Panc1 (cell line): ENCODE measurements at regions not wholly inside any gene's neighbourhood (a gene's known extent, or its start where the extent isn't known, plus 50 kb on each side); places are given as distances from the start of the nearest gene placed in this dataset.

Experiments used
- ATAC-seq: fragments of 200-7000 bp; cut with Tn5 transposase; 2 replicates; pipeline ENCODE4 v1.9.1; 2020; ENCODE audit warnings: mild to moderate bottlenecking, moderate library complexity
- BruUV-seq: library from RNA; stranded (reverse); fragments of 400-500 nt; replicated peaks from 2 replicates; lab custom pipeline; 2021; lab: Mats Ljungman, UMichigan
- CTCF ChIA-PET: fragments of 300-600 bp; sonication (Branson Sonifier 250); formaldehyde crosslinking; loops from one replicate; lab custom pipeline; 2022; ENCODE audit warnings: antibody characterized with exemption; lab: Charles Lee
- POLR2A ChIA-PET: fragments of 300-600 bp; sonication (Branson Sonifier 250); formaldehyde crosslinking; loops from one replicate; lab custom pipeline; 2022; ENCODE audit warnings: antibody characterized with exemption; lab: Charles Lee
- DNase-seq: peaks from one replicate; pipeline ENCODE4 v3.0.0-alpha.2; 2010; ENCODE audit warnings: low read depth, low spot score
- H3K27ac ChIP-seq: 2 replicates; pipeline ENCODE4 v1.5.1; 2011; ENCODE audit warnings: mild to moderate bottlenecking, low read length, inconsistent platforms
- H3K27me3 ChIP-seq: fragments of 200-500 bp; sonication (Bioruptor generic); 2 replicates; pipeline ENCODE4 v1.6.0; 2014; ENCODE audit warnings: low read length, inconsistent platforms; ENCODE audit not compliant: control insufficient read depth, insufficient read depth
- H3K36me3 ChIP-seq: fragments of 200-500 bp; sonication (Bioruptor generic); 2 replicates; pipeline ENCODE4 v1.5.1; 2014; ENCODE audit warnings: inconsistent platforms, mild to moderate bottlenecking, low read length, moderate library complexity; ENCODE audit not compliant: control insufficient read depth, insufficient read depth
- H3K4me1 ChIP-seq: 2 replicates; pipeline ENCODE4 v1.5.1; 2011; ENCODE audit warnings: inconsistent platforms, mild to moderate bottlenecking, low read length, moderate library complexity; ENCODE audit not compliant: control insufficient read depth, insufficient read depth
- H3K4me3 ChIP-seq, 2 experiments: 2 replicates each; pipeline ENCODE4 v1.5.1; 2011 to 2012; ENCODE audit warnings: low read depth in 2 of 2, low read length in 2 of 2, mild to moderate bottlenecking in 2 of 2, inconsistent platforms in 1 of 2, moderate library complexity in 1 of 2
- H3K9me3 ChIP-seq: fragments of 200-500 bp; sonication (Bioruptor generic); 2 replicates; pipeline ENCODE4 v1.5.1; 2014; ENCODE audit warnings: low read depth, mild to moderate bottlenecking, inconsistent platforms, low read length, moderate library complexity; ENCODE audit not compliant: control insufficient read depth, insufficient read depth
- POLR2AphosphoS5 ChIP-seq: IDR thresholded peaks from 2 replicates; pipeline ENCODE4 v1.6.1; 2012; ENCODE audit warnings: mild to moderate bottlenecking, low read depth, low read length, moderate library complexity
- SIN3A ChIP-seq: IDR thresholded peaks from 2 replicates; pipeline ENCODE4 v1.6.1; 2012; ENCODE audit warnings: low read depth, mild to moderate bottlenecking, low read length, moderate library complexity, borderline replicate concordance; ENCODE audit not compliant: insufficient read depth
- TCF7L2 ChIP-seq: IDR thresholded peaks from 2 replicates; pipeline ENCODE4 v1.6.1; 2011; ENCODE audit warnings: mild to moderate bottlenecking, low read depth, low read length, inconsistent platforms
- in situ Hi-C: cut with HindIII; loops from 2 replicates; pipeline ENCODE4 v1.10.0; 2016; ENCODE audit warnings: low sequenced_read_pairs, low pct_unique_long_range_greater_than_20kb
- intact Hi-C: fragments of 100-400 bp; cut with micrococcal nuclease; formaldehyde crosslinking; loops from one replicate; pipeline ENCODE4 v1.10.0; 2022; ENCODE audit not compliant: unreplicated experiment
- TF ChIP-seq, protein P1 (sequence below): fragments of 450-650 bp; IDR thresholded peaks from 2 replicates; pipeline ENCODE4 v1.5.1; 2017; ENCODE audit warnings: mild to moderate bottlenecking
- TF ChIP-seq, protein P2 (sequence below), 2 experiments: IDR thresholded peaks; 2 replicates each; pipeline ENCODE4 v1.6.1; 2011 to 2012; ENCODE audit warnings: low read depth in 2 of 2, control low read depth in 1 of 2, low read length in 1 of 2, mild to moderate bottlenecking in 1 of 2, moderate library complexity in 1 of 2; ENCODE audit not compliant: insufficient read depth in 1 of 2

DNA sequence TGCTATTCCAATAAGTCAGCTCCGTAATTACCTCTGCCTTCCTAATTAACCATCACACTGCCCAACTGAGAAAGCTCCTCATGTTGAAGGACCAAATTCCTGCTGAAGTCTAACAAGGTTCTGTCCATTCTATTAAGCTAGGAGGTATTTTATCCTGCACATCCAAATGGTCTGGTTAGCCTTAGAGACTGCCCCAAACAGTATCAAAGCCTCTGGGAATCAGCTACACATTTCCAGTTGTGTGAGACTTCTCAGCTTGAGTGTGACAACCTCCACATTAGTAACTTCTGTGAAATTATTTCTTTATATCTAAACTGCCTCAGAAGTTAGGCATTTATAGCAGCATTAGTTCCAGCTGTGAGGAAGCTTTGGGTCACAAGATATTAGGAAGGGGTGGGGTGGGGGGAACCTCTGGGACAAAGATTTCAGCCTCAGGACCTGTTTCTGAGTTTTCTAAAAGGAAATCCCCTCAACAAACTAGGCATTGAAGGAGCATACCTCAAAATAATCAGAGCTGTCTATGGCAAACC lies 150.5 kb upstream of the DUSP10 start:
- Histone ChIP-seq H3K9me3 (no peaks in the 10 kb centered on the region), H3K27ac (no peak overlapping the region), H3K27me3 (no peaks in the 10 kb centered on the region), H3K36me3 (no peaks in the 10 kb centered on the region), H3K4me1 (no peaks in the 10 kb centered on the region), H3K4me3 (no peak overlapping the region)
- TF ChIP-seq, protein P1, sequence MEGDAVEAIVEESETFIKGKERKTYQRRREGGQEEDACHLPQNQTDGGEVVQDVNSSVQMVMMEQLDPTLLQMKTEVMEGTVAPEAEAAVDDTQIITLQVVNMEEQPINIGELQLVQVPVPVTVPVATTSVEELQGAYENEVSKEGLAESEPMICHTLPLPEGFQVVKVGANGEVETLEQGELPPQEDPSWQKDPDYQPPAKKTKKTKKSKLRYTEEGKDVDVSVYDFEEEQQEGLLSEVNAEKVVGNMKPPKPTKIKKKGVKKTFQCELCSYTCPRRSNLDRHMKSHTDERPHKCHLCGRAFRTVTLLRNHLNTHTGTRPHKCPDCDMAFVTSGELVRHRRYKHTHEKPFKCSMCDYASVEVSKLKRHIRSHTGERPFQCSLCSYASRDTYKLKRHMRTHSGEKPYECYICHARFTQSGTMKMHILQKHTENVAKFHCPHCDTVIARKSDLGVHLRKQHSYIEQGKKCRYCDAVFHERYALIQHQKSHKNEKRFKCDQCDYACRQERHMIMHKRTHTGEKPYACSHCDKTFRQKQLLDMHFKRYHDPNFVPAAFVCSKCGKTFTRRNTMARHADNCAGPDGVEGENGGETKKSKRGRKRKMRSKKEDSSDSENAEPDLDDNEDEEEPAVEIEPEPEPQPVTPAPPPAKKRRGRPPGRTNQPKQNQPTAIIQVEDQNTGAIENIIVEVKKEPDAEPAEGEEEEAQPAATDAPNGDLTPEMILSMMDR = no peak
- TF ChIP-seq POLR2AphosphoS5 (no peak), TCF7L2 (no peak), SIN3A (no peak)
- TF ChIP-seq, protein P2, sequence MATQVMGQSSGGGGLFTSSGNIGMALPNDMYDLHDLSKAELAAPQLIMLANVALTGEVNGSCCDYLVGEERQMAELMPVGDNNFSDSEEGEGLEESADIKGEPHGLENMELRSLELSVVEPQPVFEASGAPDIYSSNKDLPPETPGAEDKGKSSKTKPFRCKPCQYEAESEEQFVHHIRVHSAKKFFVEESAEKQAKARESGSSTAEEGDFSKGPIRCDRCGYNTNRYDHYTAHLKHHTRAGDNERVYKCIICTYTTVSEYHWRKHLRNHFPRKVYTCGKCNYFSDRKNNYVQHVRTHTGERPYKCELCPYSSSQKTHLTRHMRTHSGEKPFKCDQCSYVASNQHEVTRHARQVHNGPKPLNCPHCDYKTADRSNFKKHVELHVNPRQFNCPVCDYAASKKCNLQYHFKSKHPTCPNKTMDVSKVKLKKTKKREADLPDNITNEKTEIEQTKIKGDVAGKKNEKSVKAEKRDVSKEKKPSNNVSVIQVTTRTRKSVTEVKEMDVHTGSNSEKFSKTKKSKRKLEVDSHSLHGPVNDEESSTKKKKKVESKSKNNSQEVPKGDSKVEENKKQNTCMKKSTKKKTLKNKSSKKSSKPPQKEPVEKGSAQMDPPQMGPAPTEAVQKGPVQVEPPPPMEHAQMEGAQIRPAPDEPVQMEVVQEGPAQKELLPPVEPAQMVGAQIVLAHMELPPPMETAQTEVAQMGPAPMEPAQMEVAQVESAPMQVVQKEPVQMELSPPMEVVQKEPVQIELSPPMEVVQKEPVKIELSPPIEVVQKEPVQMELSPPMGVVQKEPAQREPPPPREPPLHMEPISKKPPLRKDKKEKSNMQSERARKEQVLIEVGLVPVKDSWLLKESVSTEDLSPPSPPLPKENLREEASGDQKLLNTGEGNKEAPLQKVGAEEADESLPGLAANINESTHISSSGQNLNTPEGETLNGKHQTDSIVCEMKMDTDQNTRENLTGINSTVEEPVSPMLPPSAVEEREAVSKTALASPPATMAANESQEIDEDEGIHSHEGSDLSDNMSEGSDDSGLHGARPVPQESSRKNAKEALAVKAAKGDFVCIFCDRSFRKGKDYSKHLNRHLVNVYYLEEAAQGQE (IDR thresholded peaks at IDR 0.05; ENCODE audit: insufficient read depth in 1 of 2, low read depth in 2 of 2, low read length in 1 of 2) = no peak
- ATAC-seq (no peak), DNase-seq (no peak)
- intact Hi-C loops (no loop called here), in situ Hi-C loops (no loop called here)
- POLR2A ChIA-PET = no interaction called here
- no TSS peak for BruUV-seq
- CTCF ChIA-PET = no interaction called here

DNA sequence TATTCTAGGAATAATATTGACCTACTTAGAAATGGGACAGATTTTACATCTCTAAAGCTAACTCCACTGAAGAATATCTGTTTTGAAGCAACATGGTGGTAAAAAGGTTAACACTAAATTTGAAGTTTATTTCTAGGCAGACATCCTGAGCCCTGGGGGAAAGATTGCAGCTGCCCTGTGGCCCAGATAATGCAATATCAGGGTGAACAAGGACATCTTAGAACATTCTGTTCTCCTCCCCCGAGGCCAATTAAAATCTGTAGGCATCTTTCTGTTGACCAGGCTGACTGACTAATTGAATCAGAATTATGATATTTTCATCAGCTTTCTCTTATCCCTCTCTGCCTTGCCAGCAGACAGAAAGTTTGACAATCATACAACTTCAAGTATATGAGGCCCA lies 149.8 kb upstream of the DUSP10 start:
- no peak for TF ChIP-seq SIN3A
- TF ChIP-seq TCF7L2 = no peak
- TF ChIP-seq POLR2AphosphoS5 = no peak
- TF ChIP-seq, protein P2 (IDR thresholded peaks at IDR 0.05; ENCODE audit: insufficient read depth in 1 of 2, low read depth in 2 of 2, low read length in 1 of 2) = no peak
- TF ChIP-seq, protein P1 = no peak
- Histone ChIP-seq H3K4me3 (no peak overlapping the region), H3K4me1 (no peaks in the 10 kb centered on the region), H3K27me3 (no peaks in the 10 kb centered on the region), H3K9me3 (no peaks in the 10 kb centered on the region), H3K36me3 (no peaks in the 10 kb centered on the region), H3K27ac (no peak overlapping the region)
- ATAC-seq = no peak
- ChIA-PET CTCF (no interaction called here), POLR2A (no interaction called here)
- intact Hi-C loops = no loop called here
- BruUV-seq = no TSS peak
- no peak for DNase-seq
- in situ Hi-C loops = no loop called here
